Right atrium auricular region (tissue), 2 donors: ENCODE measurements at regions not wholly inside any gene's neighbourhood (a gene's known extent, or its start where the extent isn't known, plus 50 kb on each side); places are given as distances from the start of the nearest gene placed in this dataset.

Experiments
- DNase-seq: peaks from one replicate; pipeline ENCODE4 v3.0.0-alpha.2; 2019; ENCODE audit warnings: low spot score
- H3K27ac ChIP-seq, 2 donors: fragments of 200-600 bp; sonication (generic); 1 replicate in 1 of 2; 2 replicates in 1 of 2; pipeline ENCODE4 v1.5.1; 2016 to 2019
- H3K27me3 ChIP-seq, 2 donors: fragments of 200-600 bp; sonication (generic); one replicate each; pipeline versions ENCODE4 v1.5.1 to v1.6.0; 2017 to 2019
- H3K36me3 ChIP-seq: fragments of 200-600 bp; sonication (generic); one replicate; pipeline ENCODE4 v1.5.1; 2016
- H3K4me1 ChIP-seq, 2 donors: fragments of 200-600 bp; sonication (generic); one replicate each; pipeline versions ENCODE4 v1.5.1 to v1.6.0; 2017 to 2019
- H3K4me3 ChIP-seq, 2 donors: fragments of 200-600 bp; sonication (generic); 1 replicate in 1 of 2; 2 replicates in 1 of 2; pipeline ENCODE4 v1.5.1; 2017 to 2019; ENCODE audit warnings: mild to moderate bottlenecking in 1 of 2, moderate library complexity in 1 of 2
- H3K9me3 ChIP-seq, 2 donors: fragments of 200-600 bp; sonication (generic); one replicate each; pipeline ENCODE4 v1.5.1; 2019
- CTCF ChIP-seq, 2 donors: fragments of 200-600 bp; sonication (generic); IDR thresholded peaks; one replicate each; pipeline ENCODE4 v1.5.1; 2019; ENCODE audit warnings: antibody characterized with exemption in 2 of 2

- no peak overlapping the region for H3K4me3 ChIP-seq
- no peak for TF ChIP-seq CTCF (IDR thresholded peaks at IDR 0.05)
- no peak for DNase-seq
Measured at GRCh38 chr10:20726381-20726780, 170.7 kb downstream of the NEBL start.

GRCh38 chr10:20714979-20715378 lies 182.1 kb downstream of the NEBL start:
- Histone ChIP-seq H3K27me3 (no peaks in the 10 kb centered on the region), H3K27ac (no peak overlapping the region), H3K4me3 (no peak overlapping the region), H3K4me1 (no peaks in the 10 kb centered on the region), H3K9me3 (no peaks in the 10 kb centered on the region), H3K36me3 (no peaks in the 10 kb centered on the region)
- TF ChIP-seq CTCF (IDR thresholded peaks at IDR 0.05), result no peak
- DNase-seq, result no peak

More at GRCh38 chr10:20726381-20726780, 170.7 kb downstream of the NEBL start:
- peaks cover 0 to 24% of the 10 kb centered on the region in 2 donors for H3K9me3 ChIP-seq
- no peaks in the 10 kb centered on the region for H3K36me3 ChIP-seq
- H3K27me3 ChIP-seq, result no peaks in the 10 kb centered on the region
- no peaks in the 10 kb centered on the region for H3K4me1 ChIP-seq
- no peak overlapping the region for H3K27ac ChIP-seq

GRCh38 chr10:20714518-20714917 lies 182.6 kb downstream of the NEBL start:
- TF ChIP-seq CTCF (IDR thresholded peaks at IDR 0.05), result no peak
- H3K9me3 ChIP-seq, result no peaks in the 10 kb centered on the region
- H3K4me1 ChIP-seq, result no peaks in the 10 kb centered on the region
- no peak for DNase-seq
- no peak overlapping the region for H3K4me3 ChIP-seq
- no peaks in the 10 kb centered on the region for H3K36me3 ChIP-seq
- no peaks in the 10 kb centered on the region for H3K27me3 ChIP-seq
- no peak overlapping the region for H3K27ac ChIP-seq

GRCh38 chr10:20713420-20713819 lies 183.7 kb downstream of the NEBL start:
- no peaks in the 10 kb centered on the region for H3K9me3 ChIP-seq
- H3K4me1 ChIP-seq, result no peaks in the 10 kb centered on the region
- H3K27ac ChIP-seq, result no peak overlapping the region
- H3K27me3 ChIP-seq, result no peaks in the 10 kb centered on the region
- no peak for TF ChIP-seq CTCF (IDR thresholded peaks at IDR 0.05)
- DNase-seq, result no peak
- no peaks in the 10 kb centered on the region for H3K36me3 ChIP-seq
- no peak overlapping the region for H3K4me3 ChIP-seq

GRCh38 chr10:20712774-20713173 lies 184.3 kb downstream of the NEBL start:
- no peak for DNase-seq
- Histone ChIP-seq H3K4me3 (no peak overlapping the region), H3K4me1 (no peaks in the 10 kb centered on the region), H3K9me3 (no peaks in the 10 kb centered on the region), H3K36me3 (no peaks in the 10 kb centered on the region), H3K27ac (no peak overlapping the region), H3K27me3 (no peaks in the 10 kb centered on the region)
- no peak for TF ChIP-seq CTCF (IDR thresholded peaks at IDR 0.05)

- no peaks in the 10 kb centered on the region for H3K27me3 ChIP-seq
- H3K36me3 ChIP-seq, result no peaks in the 10 kb centered on the region
- no peaks in the 10 kb centered on the region for H3K4me1 ChIP-seq
- no peaks in the 10 kb centered on the region for H3K9me3 ChIP-seq
- no peak overlapping the region for H3K4me3 ChIP-seq
- DNase-seq, result no peak
- H3K27ac ChIP-seq, result no peak overlapping the region
- TF ChIP-seq CTCF (IDR thresholded peaks at IDR 0.05), result no peak
Measured at GRCh38 chr10:20709708-20710107, 187.4 kb downstream of the NEBL start.
